Neural cell (in vitro differentiated cells): ENCODE measurements at regions not wholly inside any gene's neighbourhood (a gene's known extent, or its start where the extent isn't known, plus 50 kb on each side); places are given as distances from the start of the nearest gene placed in this dataset.

Source experiments
- H2AFZ ChIP-seq: fragments of 200-600, 300-800 bp; sonication (generic), shearing (Covaris generic); 2 replicates; pipeline ENCODE4 v1.6.0; 2014; ENCODE audit warnings: low read depth, mild to moderate bottlenecking, antibody characterized with exemption, low read length, moderate library complexity
- H3F3A ChIP-seq: fragments of 200-600 bp; shearing (Covaris generic); 2 replicates; pipeline ENCODE4 v1.6.1; 2016; ENCODE audit warnings: mild to moderate bottlenecking, moderate library complexity, mixed read lengths, antibody characterized with exemption, low read length; ENCODE audit not compliant: insufficient read depth, poor library complexity, severe bottlenecking
- H3K27ac ChIP-seq: fragments of 200-600, 300-800 bp; sonication (generic), shearing (Covaris generic); 2 replicates; pipeline ENCODE4 v1.5.1; 2014; ENCODE audit warnings: mild to moderate bottlenecking, low read length, moderate library complexity
- H3K27me3 ChIP-seq: fragments of 300-800, 200-600 bp; sonication (generic), shearing (Covaris generic); 2 replicates; pipeline ENCODE4 v1.6.0; 2014; ENCODE audit warnings: mild to moderate bottlenecking, low read depth, low read length, moderate library complexity; ENCODE audit not compliant: insufficient read depth
- H3K36me3 ChIP-seq: fragments of 300-800, 200-600 bp; sonication (generic), shearing (Covaris generic); 2 replicates; pipeline ENCODE4 v1.5.1; 2014; ENCODE audit warnings: mild to moderate bottlenecking, antibody characterized with exemption, low read length, moderate library complexity; ENCODE audit not compliant: insufficient read depth
- H3K4me2 ChIP-seq: fragments of 300-800, 200-600 bp; sonication (generic), shearing (Covaris generic); 2 replicates; pipeline ENCODE4 v1.6.0; 2014; ENCODE audit warnings: mild to moderate bottlenecking, low read length
- H3K4me3 ChIP-seq: fragments of 300-800, 200-600 bp; sonication (generic), shearing (Covaris generic); 2 replicates; pipeline ENCODE4 v1.5.1; 2014; ENCODE audit warnings: mild to moderate bottlenecking, low read length, moderate library complexity
- H3K79me2 ChIP-seq: fragments of 200-600 bp; shearing (Covaris generic); replicated peaks from 2 replicates; pipeline ENCODE4 v1.6.0; 2014; ENCODE audit warnings: mild to moderate bottlenecking, low read length, moderate library complexity; ENCODE audit not compliant: insufficient read depth
- H3K9ac ChIP-seq: fragments of 300-800, 200-600 bp; sonication (generic), shearing (Covaris generic); 2 replicates; pipeline ENCODE4 v1.6.1; 2016; ENCODE audit warnings: mild to moderate bottlenecking, low read length, mixed read lengths
- H3K9me2 ChIP-seq: fragments of 200-600 bp; shearing (Covaris generic); 2 replicates; pipeline ENCODE4 v1.6.1; 2016; ENCODE audit warnings: mild to moderate bottlenecking, low read length, mixed read lengths; ENCODE audit not compliant: insufficient read depth
- H3K9me3 ChIP-seq: fragments of 200-600, 300-800 bp; sonication (generic), shearing (Covaris generic); 2 replicates; pipeline ENCODE4 v1.6.1; 2016; ENCODE audit warnings: mild to moderate bottlenecking, mixed run types, low read length, moderate library complexity, mixed read lengths
- H4K20me1 ChIP-seq: fragments of 200-600 bp; shearing (Covaris generic); 2 replicates; pipeline ENCODE4 v1.6.1; 2016; ENCODE audit warnings: mild to moderate bottlenecking, mixed run types; ENCODE audit not compliant: insufficient read depth
- CTCF ChIP-seq: fragments of 450-650 bp; IDR thresholded peaks from 2 replicates; pipeline ENCODE4 v1.5.1; 2014; ENCODE audit warnings: antibody characterized with exemption, mild to moderate bottlenecking, moderate library complexity; ENCODE audit not compliant: poor library complexity, severe bottlenecking
- EP300 ChIP-seq: fragments of 450-650 bp; conservative IDR thresholded peaks from 2 replicates; pipeline ENCODE4 v1.6.1; 2014; ENCODE audit warnings: antibody characterized with exemption, mild to moderate bottlenecking, moderate library complexity; ENCODE audit not compliant: poor library complexity, severe bottlenecking
- EZH2 ChIP-seq: fragments of 200-600, 300-800 bp; shearing (Covaris generic), sonication (generic); IDR thresholded peaks from 2 replicates; pipeline ENCODE4 v1.6.1; 2014; ENCODE audit warnings: antibody characterized with exemption, low read length, borderline replicate concordance, mild to moderate bottlenecking; ENCODE audit not compliant: insufficient read depth, poor library complexity, severe bottlenecking
- MXI1 ChIP-seq: fragments of 450-650 bp; conservative IDR thresholded peaks from 2 replicates; pipeline ENCODE4 v1.6.1; 2014; ENCODE audit warnings: antibody characterized with exemption, mild to moderate bottlenecking; ENCODE audit not compliant: poor library complexity, severe bottlenecking
- POLR2AphosphoS5 ChIP-seq: IDR thresholded peaks from 2 replicates; pipeline ENCODE4 v1.6.1; 2012
- RAD21 ChIP-seq: fragments of 450-650 bp; conservative IDR thresholded peaks from 2 replicates; pipeline ENCODE4 v1.6.1; 2014; ENCODE audit warnings: antibody characterized with exemption, mild to moderate bottlenecking, moderate library complexity
- REST ChIP-seq: IDR thresholded peaks from 2 replicates; pipeline ENCODE4 v1.6.1; 2012; ENCODE audit warnings: borderline replicate concordance
- SMC3 ChIP-seq: fragments of 450-650 bp; conservative IDR thresholded peaks from 2 replicates; pipeline ENCODE4 v1.6.1; 2014; ENCODE audit warnings: antibody characterized with exemption, mild to moderate bottlenecking, moderate library complexity; ENCODE audit not compliant: poor library complexity
- TAF1 ChIP-seq: IDR thresholded peaks from 2 replicates; pipeline ENCODE4 v1.6.1; 2012; ENCODE audit warnings: low read depth

GRCh38 chr7:84297616-84298015, 103.0 kb upstream of the SEMA3A start:
- Histone ChIP-seq H3K9ac (no peak overlapping the region), H3K9me2 (no peaks in the 10 kb centered on the region), H3K79me2 (no peaks in the 10 kb centered on the region), H3K36me3 (no peaks in the 10 kb centered on the region), H3F3A (no peaks in the 10 kb centered on the region), H3K4me2 (no peak overlapping the region), H3K9me3 (no peaks in the 10 kb centered on the region), H3K27ac (no peak overlapping the region), H3K4me3 (no peak overlapping the region), H2AFZ (no peak overlapping the region), H3K27me3 (no peaks in the 10 kb centered on the region), H4K20me1 (no peaks in the 10 kb centered on the region)
- no peak for TF ChIP-seq CTCF
- TF ChIP-seq MXI1: no peak
- no peak for TF ChIP-seq EP300
- TF ChIP-seq REST: no peak
- no peak for TF ChIP-seq TAF1
- TF ChIP-seq RAD21: no peak
- no peak for TF ChIP-seq SMC3
- TF ChIP-seq POLR2AphosphoS5: no peak
- TF ChIP-seq EZH2: no peak

DNA sequence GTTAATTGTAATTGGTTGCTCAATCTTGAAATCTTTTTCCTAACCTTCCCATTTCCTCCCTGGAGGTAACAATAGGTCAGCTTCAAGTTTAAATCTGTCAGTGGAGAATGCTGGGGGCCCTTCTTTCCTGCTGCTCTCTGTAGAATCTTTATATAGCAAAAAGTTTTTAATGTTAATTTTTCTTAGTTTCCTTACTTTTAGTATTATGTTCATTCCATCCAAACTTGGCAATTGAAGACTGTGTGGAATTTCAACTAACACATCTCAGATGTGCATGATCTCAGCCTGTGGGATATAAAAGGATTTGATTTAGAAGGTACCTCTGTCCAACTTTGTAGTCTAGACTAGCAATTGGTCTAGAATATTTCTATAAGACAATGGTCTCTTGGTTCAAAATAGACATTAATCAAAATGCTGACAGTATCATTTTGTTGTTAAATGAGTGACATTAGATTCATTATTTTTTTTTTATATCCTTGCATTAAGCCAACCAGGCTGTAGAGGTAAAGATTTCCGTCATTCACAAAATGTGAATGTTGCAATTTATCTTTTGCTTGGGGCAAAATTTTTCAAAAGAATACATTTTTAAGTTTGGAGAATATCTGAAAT, 100.4 kb upstream of the SEMA3A start:
- Histone ChIP-seq H3F3A (no peaks in the 10 kb centered on the region), H4K20me1 (no peaks in the 10 kb centered on the region), H3K27ac (no peak overlapping the region), H3K27me3 (no peaks in the 10 kb centered on the region), H3K9me3 (no peaks in the 10 kb centered on the region), H3K36me3 (no peaks in the 10 kb centered on the region), H3K4me3 (no peak overlapping the region), H3K9me2 (no peaks in the 10 kb centered on the region), H2AFZ (no peak overlapping the region), H3K4me2 (no peak overlapping the region), H3K9ac (no peak overlapping the region), H3K79me2 (no peaks in the 10 kb centered on the region)
- TF ChIP-seq RAD21: no peak
- no peak for TF ChIP-seq CTCF
- TF ChIP-seq EZH2: no peak
- no peak for TF ChIP-seq REST
- TF ChIP-seq EP300: no peak
- TF ChIP-seq SMC3: no peak
- TF ChIP-seq TAF1: no peak
- no peak for TF ChIP-seq MXI1
- TF ChIP-seq POLR2AphosphoS5: no peak
